Fibroblast of lung (primary cell): ENCODE measurements at regions not wholly inside any gene's neighbourhood (a gene's known extent, or its start where the extent isn't known, plus 50 kb on each side); places are given as distances from the start of the nearest gene placed in this dataset.

Source experiments
- EZH2 ChIP-seq: IDR thresholded peaks from 2 replicates; pipeline ENCODE4 v1.5.1; 2012; ENCODE audit warnings: low read length, control low read depth, mild to moderate bottlenecking; ENCODE audit errors: missing control alignments
- TF ChIP-seq, protein P1 (sequence below), 2 donors: IDR thresholded peaks in 1 of 2; conservative IDR thresholded peaks in 1 of 2; 1 replicate in 1 of 2; 2 replicates in 1 of 2; pipeline ENCODE4 v1.5.1; 2011 to 2012; ENCODE audit warnings: low read length in 2 of 2, control low read depth in 1 of 2, inconsistent platforms in 1 of 2, low read depth in 1 of 2, mild to moderate bottlenecking in 1 of 2

DNA sequence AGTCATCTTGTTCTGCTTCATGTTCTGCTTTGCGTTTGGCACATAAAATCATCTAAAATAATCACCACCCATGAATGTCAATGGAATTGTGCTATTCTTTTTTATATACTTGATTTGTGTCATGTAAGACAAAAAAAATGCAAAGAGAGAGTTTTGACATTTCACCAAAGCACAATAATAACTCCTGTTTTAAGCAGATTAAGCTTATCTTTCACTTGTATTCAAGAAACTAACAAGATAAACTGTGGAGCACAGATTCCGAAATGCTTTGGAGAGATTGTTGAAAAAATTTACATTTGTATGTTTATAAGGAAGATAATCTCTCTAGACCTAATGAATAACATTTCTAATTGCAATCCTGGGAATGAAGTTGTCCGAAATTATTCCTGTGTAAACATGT lies 225.1 kb upstream of the ANXA10 start:
- TF ChIP-seq, protein P1, sequence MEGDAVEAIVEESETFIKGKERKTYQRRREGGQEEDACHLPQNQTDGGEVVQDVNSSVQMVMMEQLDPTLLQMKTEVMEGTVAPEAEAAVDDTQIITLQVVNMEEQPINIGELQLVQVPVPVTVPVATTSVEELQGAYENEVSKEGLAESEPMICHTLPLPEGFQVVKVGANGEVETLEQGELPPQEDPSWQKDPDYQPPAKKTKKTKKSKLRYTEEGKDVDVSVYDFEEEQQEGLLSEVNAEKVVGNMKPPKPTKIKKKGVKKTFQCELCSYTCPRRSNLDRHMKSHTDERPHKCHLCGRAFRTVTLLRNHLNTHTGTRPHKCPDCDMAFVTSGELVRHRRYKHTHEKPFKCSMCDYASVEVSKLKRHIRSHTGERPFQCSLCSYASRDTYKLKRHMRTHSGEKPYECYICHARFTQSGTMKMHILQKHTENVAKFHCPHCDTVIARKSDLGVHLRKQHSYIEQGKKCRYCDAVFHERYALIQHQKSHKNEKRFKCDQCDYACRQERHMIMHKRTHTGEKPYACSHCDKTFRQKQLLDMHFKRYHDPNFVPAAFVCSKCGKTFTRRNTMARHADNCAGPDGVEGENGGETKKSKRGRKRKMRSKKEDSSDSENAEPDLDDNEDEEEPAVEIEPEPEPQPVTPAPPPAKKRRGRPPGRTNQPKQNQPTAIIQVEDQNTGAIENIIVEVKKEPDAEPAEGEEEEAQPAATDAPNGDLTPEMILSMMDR (conservative IDR thresholded peaks at IDR 0.05 in 1 of 2, IDR thresholded peaks at IDR 0.05 in 1 of 2; ENCODE audit: low read depth in 1 of 2, low read length in 2 of 2): no peak
- no peak for TF ChIP-seq EZH2
